IPS-20b (cell line): ENCODE measurements at regions not wholly inside any gene's neighbourhood (a gene's known extent, or its start where the extent isn't known, plus 50 kb on each side); places are given as distances from the start of the nearest gene placed in this dataset.
A peak's percentile ranks its signal among the peaks of the same experiment; 100 is the strongest.
"Not testable (repeated sequence)": the region's sequence is repeated elsewhere in the genome, so short reads cannot be mapped to it uniquely, and the experiment has no call there.

Experiments used
- H3K27ac ChIP-seq: one replicate; pipeline ENCODE4 v1.5.1; 2013; ENCODE audit warnings: low read length
- H3K27me3 ChIP-seq: 2 replicates; pipeline ENCODE4 v1.6.1; 2013; ENCODE audit warnings: mild to moderate bottlenecking, low read length, inconsistent platforms; ENCODE audit not compliant: insufficient read depth
- H3K36me3 ChIP-seq: 2 replicates; pipeline ENCODE4 v1.6.1; 2013; ENCODE audit warnings: low read depth, mild to moderate bottlenecking, inconsistent platforms, low read length, moderate library complexity; ENCODE audit not compliant: insufficient read depth
- H3K4me1 ChIP-seq: 2 replicates; pipeline ENCODE4 v1.6.1; 2013; ENCODE audit warnings: mild to moderate bottlenecking, control low read depth, inconsistent platforms, low read length, moderate library complexity; ENCODE audit not compliant: insufficient read depth
- H3K4me3 ChIP-seq: 2 replicates; pipeline ENCODE4 v1.5.1; 2013; ENCODE audit warnings: mild to moderate bottlenecking, low read length, inconsistent platforms
- H3K9ac ChIP-seq: 2 replicates; pipeline ENCODE4 v1.6.1; 2013; ENCODE audit warnings: low read depth, mild to moderate bottlenecking, inconsistent platforms, low read length, moderate library complexity
- H3K9me3 ChIP-seq: 2 replicates; pipeline ENCODE4 v1.6.1; 2013; ENCODE audit warnings: mild to moderate bottlenecking, low read depth, low read length, inconsistent platforms; ENCODE audit not compliant: insufficient read depth

DNA sequence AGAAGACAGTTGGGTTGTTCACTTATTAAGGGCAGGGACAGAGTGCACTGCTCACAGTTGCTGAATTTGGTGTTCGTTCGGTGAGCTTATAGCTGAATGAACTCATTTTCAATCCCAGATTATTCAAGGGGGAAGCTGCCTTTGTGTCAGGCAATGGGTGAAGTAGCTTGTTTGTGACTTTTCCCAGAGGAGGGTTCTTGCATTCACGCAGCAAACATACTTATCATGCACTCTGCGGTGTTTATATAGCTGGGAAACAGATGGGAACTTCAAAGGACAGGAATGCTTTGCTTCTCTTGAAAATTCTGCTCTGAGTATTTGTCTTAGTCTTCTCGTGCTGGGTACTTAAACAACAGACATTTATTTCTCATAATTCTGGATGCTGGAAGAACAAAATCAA is 64.7 kb upstream of the ABCA1 start:
- no peaks in the 10 kb centered on the region for H3K36me3 ChIP-seq
- peak overlapping the region; percentile 59; the same call in 1 of the 2 replicates for H3K4me3 ChIP-seq
- peaks cover 25% of the 10 kb centered on the region; the same call in 1 of the 2 replicates for H3K27me3 ChIP-seq
- H3K27ac ChIP-seq: no peak overlapping the region
- H3K9ac ChIP-seq: peak overlapping the region; percentile 11; the same call in 1 of the 2 replicates
- H3K9me3 ChIP-seq: no peaks in the 10 kb centered on the region
- H3K4me1 ChIP-seq: peaks cover 25% of the 10 kb centered on the region; the same call in 1 of the 2 replicates

DNA sequence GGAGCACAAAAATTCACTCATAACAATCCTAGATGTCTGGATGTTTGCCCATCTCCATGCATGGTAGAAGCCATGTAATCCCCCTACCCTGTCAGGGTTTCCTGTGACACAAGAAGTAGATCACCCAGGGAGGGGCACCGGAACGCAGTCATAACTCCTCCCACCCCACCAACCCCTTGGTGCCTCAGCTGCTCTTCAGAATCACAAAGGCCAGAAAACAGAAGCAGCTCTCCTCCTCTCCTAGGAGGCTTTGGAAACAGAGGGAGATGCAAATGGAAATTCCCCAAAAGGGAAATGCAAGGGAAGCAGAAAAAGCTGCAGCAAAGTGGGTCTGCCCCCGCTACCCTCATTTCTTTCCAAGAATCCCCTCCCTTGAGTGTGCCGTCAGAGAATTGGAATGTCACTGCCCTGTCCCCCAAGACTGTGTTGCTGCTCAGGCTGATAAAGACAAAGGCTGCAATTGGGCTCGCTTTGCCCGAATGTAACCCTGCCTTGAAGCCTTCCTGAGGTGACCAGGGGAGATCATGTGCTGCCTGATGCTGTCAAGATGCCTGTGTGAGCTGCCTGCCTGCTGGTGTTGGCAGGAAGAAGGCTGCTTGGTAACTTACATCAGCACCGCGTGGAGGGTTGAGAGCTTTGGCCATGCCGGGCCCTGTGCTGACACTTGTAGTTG is 65.5 kb upstream of the ABCA1 start:
- Histone ChIP-seq H3K4me3 (peak overlapping the region; percentile 59; the same call in 1 of the 2 replicates), H3K9me3 (no peaks in the 10 kb centered on the region), H3K27me3 (peaks cover 25% of the 10 kb centered on the region; the same call in 1 of the 2 replicates), H3K27ac (peak overlapping the region; percentile 89), H3K36me3 (no peaks in the 10 kb centered on the region), H3K4me1 (peaks cover 31% of the 10 kb centered on the region), H3K9ac (peak overlapping the region; percentile 87)

DNA sequence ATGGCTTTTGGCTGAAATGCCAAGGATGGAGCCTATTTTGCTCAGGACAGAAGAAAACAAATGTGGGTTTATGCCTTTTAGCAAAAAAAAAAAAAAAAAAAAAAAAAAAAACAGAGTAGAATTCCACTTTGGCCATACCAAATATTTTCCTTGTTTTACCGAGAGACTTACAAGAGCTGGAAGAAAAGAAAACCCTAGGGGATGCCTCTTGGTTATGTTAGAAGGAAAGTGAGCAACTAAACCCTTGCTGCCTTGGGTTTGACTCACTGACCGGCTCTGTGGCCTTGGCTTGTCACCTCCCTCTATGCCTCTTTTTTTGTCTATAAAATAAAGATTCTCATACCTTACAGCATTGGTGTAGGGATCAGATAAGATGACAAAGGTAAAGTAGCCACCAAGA is 69.6 kb upstream of the ABCA1 start:
- H3K27me3 ChIP-seq: peaks cover 1% of the 10 kb centered on the region; the same call in 1 of the 2 replicates
- H3K4me1 ChIP-seq: peaks cover 21% of the 10 kb centered on the region
- H3K9ac ChIP-seq: no peak overlapping the region
- no peak overlapping the region for H3K27ac ChIP-seq
- H3K36me3 ChIP-seq: no peaks in the 10 kb centered on the region
- no peaks in the 10 kb centered on the region for H3K9me3 ChIP-seq
- no peak overlapping the region for H3K4me3 ChIP-seq

- H3K4me1 ChIP-seq: peaks cover 9% of the 10 kb centered on the region
- no peak overlapping the region for H3K4me3 ChIP-seq
- no peak overlapping the region for H3K9ac ChIP-seq
- no peaks in the 10 kb centered on the region for H3K36me3 ChIP-seq
- H3K27me3 ChIP-seq: no peaks in the 10 kb centered on the region
- H3K9me3 ChIP-seq: no peaks in the 10 kb centered on the region
- no peak overlapping the region for H3K27ac ChIP-seq
These were observed 71.2 kb upstream of the ABCA1 start for GRCh38 chr9:104999136-104999535.

DNA sequence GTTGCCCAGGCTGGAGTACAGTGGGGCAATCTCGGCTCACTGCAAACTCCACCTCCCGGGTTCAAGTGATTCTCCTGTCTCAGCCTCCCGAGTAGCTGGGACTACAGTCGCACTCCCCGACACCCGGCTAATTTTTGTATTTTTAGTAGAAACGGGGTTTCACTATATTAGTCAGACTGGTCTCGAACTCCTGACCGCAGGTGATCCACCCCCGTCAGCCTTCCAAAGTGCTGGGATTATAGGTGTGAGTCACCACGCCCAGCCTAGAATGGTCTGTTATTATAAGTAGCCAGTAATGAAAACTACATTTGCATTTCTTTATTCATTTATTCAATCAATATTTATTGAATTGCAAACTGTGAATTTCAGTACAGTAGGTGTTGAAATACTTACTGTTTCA is 72.6 kb upstream of the ABCA1 start:
- not testable (repeated sequence) for H3K4me3 ChIP-seq, H3K4me1 ChIP-seq, H3K27me3 ChIP-seq, H3K9ac ChIP-seq, H3K36me3 ChIP-seq, H3K9me3 ChIP-seq, H3K27ac ChIP-seq

DNA sequence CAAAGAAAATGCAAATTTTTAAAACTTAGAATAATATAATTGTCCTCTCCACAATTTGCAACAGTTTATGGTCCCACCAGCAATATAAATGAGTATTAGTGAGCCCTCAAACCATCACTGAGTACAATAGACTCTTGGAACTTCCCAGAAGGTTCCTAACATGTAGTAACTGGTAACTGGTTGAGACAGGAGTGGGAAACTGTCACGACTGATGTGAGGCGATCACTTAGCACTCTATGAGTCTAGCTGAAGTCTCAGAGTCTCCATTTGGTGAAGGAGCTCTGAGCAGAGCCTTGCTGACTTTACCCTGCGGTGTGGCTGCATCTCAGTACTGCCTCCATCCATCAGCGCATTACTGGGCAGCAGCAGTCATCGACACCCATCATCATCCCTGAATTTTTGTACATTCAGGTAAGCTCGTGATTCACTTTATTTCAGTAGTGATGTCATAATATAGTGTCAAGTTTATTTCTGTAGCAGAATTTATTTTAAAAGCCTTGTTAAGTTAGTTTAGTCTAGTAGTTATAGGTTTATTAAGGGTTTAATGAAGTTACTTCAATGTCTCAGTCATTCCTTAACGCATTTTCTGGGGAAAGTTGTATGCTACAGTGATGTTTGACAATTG is 76.6 kb upstream of the ABCA1 start:
- no peak overlapping the region for H3K27ac ChIP-seq
- no peaks in the 10 kb centered on the region for H3K4me1 ChIP-seq
- H3K9ac ChIP-seq: no peak overlapping the region
- no peaks in the 10 kb centered on the region for H3K9me3 ChIP-seq
- H3K27me3 ChIP-seq: no peaks in the 10 kb centered on the region
- H3K36me3 ChIP-seq: no peaks in the 10 kb centered on the region
- no peak overlapping the region for H3K4me3 ChIP-seq

DNA sequence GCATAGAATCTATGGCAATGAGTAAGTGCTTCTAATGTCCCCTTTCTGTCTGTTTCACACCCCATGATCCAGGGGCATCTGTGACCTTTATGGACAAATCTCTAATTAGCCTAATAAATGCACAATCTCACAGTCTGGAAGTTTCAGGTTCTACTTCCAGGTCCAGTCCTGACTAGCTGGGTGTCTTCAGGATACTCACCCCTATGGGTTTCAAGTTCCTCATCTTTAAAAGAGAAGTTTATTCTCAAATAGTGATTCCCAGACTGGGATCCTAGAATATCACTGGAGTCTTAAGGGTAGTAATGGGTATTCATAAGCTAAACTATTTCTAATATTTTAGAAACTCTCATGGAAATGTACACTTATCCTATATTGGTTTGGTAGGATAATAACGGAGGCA is 77.2 kb upstream of the ABCA1 start:
- H3K36me3 ChIP-seq: no peaks in the 10 kb centered on the region
- no peaks in the 10 kb centered on the region for H3K9me3 ChIP-seq
- no peaks in the 10 kb centered on the region for H3K27me3 ChIP-seq
- no peak overlapping the region for H3K4me3 ChIP-seq
- H3K9ac ChIP-seq: no peak overlapping the region
- no peak overlapping the region for H3K27ac ChIP-seq
- no peaks in the 10 kb centered on the region for H3K4me1 ChIP-seq

DNA sequence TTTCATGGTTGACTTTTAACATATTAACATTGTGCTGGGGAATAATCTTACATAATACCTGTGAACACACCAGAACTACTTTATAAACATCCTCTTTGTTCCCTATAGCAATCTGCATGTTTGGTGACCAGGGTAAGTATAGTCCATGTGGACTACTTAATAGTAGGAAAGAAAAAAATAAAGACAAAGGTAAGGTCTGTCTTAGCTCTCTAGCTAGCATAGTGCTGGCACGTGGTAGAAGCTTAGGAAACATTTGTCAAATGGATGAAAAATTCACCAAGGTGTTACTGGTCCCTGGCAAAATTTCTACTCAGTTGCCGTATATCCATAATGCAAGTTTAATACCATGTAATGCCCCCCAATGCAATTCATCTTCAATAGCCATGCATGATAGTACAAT is 78.6 kb upstream of the ABCA1 start:
- Histone ChIP-seq H3K27ac (no peak overlapping the region), H3K4me3 (no peak overlapping the region), H3K36me3 (no peaks in the 10 kb centered on the region), H3K27me3 (no peaks in the 10 kb centered on the region), H3K4me1 (no peaks in the 10 kb centered on the region), H3K9me3 (no peaks in the 10 kb centered on the region), H3K9ac (no peak overlapping the region)

- H3K27ac ChIP-seq: no peak overlapping the region
- H3K4me3 ChIP-seq: no peak overlapping the region
- H3K27me3 ChIP-seq: no peaks in the 10 kb centered on the region
- H3K9ac ChIP-seq: no peak overlapping the region
- no peaks in the 10 kb centered on the region for H3K4me1 ChIP-seq
- H3K36me3 ChIP-seq: no peaks in the 10 kb centered on the region
- H3K9me3 ChIP-seq: no peaks in the 10 kb centered on the region
These were observed 79.2 kb upstream of the ABCA1 start for GRCh38 chr9:105007143-105007542.

GRCh38 chr9:105010089-105010488 is 82.1 kb upstream of the ABCA1 start:
- H3K9ac ChIP-seq, H3K27ac ChIP-seq, H3K4me1 ChIP-seq, H3K27me3 ChIP-seq, H3K36me3 ChIP-seq, H3K4me3 ChIP-seq, H3K9me3 ChIP-seq: not testable (repeated sequence)

- no peaks in the 10 kb centered on the region for H3K27me3 ChIP-seq
- no peak overlapping the region for H3K9ac ChIP-seq
These were observed 94.0 kb upstream of the ABCA1 start for GRCh38 chr9:105021917-105022316.

GRCh38 chr9:105022545-105022944 is 94.6 kb upstream of the ABCA1 start:
- H3K27ac ChIP-seq, H3K4me1 ChIP-seq, H3K4me3 ChIP-seq, H3K9me3 ChIP-seq, H3K27me3 ChIP-seq, H3K36me3 ChIP-seq, H3K9ac ChIP-seq: not testable (repeated sequence)

More at GRCh38 chr9:105021917-105022316, 94.0 kb upstream of the ABCA1 start:
- Histone ChIP-seq H3K36me3 (no peaks in the 10 kb centered on the region), H3K9me3 (no peaks in the 10 kb centered on the region), H3K27ac (no peak overlapping the region), H3K4me1 (no peaks in the 10 kb centered on the region), H3K4me3 (no peak overlapping the region)
